Osteocyte (in vitro differentiated cells): ENCODE measurements at regions not wholly inside any gene's neighbourhood (a gene's known extent, or its start where the extent isn't known, plus 50 kb on each side); places are given as distances from the start of the nearest gene placed in this dataset.

ENCODE experiments used
- DNase-seq: peaks from one replicate; pipeline ENCODE4 v3.0.0; 2021; ENCODE audit warnings: mixed read lengths; ENCODE audit not compliant: unreplicated experiment; ENCODE audit errors: extremely low spot score
- H3K27ac Mint-ChIP-seq: one replicate; pipeline ENCODE4 v1.8.0; 2021; ENCODE audit warnings: mild to moderate bottlenecking, mixed read lengths; ENCODE audit not compliant: unreplicated experiment
- H3K27me3 Mint-ChIP-seq: one replicate; pipeline ENCODE4 v1.8.0; 2021; ENCODE audit warnings: mixed read lengths; ENCODE audit not compliant: unreplicated experiment
- H3K36me3 Mint-ChIP-seq: one replicate; pipeline ENCODE4 v1.8.0; 2021; ENCODE audit warnings: mixed read lengths; ENCODE audit not compliant: unreplicated experiment
- H3K4me1 Mint-ChIP-seq: one replicate; pipeline ENCODE4 v1.8.0; 2021; ENCODE audit warnings: mixed read lengths; ENCODE audit not compliant: unreplicated experiment
- H3K4me3 Mint-ChIP-seq: one replicate; pipeline ENCODE4 v1.8.0; 2021; ENCODE audit warnings: mild to moderate bottlenecking, moderate library complexity, mixed read lengths; ENCODE audit not compliant: unreplicated experiment
- H3K9me3 Mint-ChIP-seq: one replicate; pipeline ENCODE4 v1.8.0; 2021; ENCODE audit warnings: mixed read lengths; ENCODE audit not compliant: unreplicated experiment
- TF ChIP-seq, protein P1 (sequence below): fragments of 200-600 bp; sonication (generic); IDR thresholded peaks from 2 replicates; pipeline ENCODE4 v1.5.0; 2021; ENCODE audit warnings: antibody characterized with exemption, mild to moderate bottlenecking, moderate library complexity

GRCh38 chr4:163600727-163601126 is 106.2 kb downstream of the TMA16 start:
- Mint-ChIP-seq H3K9me3 (no peaks in the 10 kb centered on the region), H3K4me3 (no peak overlapping the region), H3K27ac (no peak overlapping the region), H3K4me1 (no peaks in the 10 kb centered on the region), H3K27me3 (peaks cover 8% of the 10 kb centered on the region), H3K36me3 (no peaks in the 10 kb centered on the region)
- DNase-seq, result no peak
- TF ChIP-seq, protein P1, sequence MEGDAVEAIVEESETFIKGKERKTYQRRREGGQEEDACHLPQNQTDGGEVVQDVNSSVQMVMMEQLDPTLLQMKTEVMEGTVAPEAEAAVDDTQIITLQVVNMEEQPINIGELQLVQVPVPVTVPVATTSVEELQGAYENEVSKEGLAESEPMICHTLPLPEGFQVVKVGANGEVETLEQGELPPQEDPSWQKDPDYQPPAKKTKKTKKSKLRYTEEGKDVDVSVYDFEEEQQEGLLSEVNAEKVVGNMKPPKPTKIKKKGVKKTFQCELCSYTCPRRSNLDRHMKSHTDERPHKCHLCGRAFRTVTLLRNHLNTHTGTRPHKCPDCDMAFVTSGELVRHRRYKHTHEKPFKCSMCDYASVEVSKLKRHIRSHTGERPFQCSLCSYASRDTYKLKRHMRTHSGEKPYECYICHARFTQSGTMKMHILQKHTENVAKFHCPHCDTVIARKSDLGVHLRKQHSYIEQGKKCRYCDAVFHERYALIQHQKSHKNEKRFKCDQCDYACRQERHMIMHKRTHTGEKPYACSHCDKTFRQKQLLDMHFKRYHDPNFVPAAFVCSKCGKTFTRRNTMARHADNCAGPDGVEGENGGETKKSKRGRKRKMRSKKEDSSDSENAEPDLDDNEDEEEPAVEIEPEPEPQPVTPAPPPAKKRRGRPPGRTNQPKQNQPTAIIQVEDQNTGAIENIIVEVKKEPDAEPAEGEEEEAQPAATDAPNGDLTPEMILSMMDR, result no peak

DNA sequence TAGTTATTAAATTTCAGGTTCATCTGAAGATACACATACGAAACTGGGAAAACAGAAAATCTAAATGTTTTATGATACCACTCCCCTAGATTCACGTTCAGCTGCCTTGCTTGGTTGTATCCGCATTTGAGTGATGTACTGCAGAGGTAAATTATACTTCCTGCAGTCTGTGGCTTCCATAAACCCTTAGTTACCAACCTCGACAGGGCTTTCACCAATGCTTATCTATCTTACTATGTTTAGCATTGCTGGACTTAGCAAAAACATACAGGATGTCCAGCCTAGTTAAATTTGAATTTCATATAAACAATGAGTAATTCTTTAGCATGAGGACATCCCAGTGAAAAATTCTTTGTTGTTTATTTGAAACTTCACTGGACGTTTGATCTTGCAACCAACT is 108.8 kb downstream of the TMA16 start:
- no peak for DNase-seq
- TF ChIP-seq, protein P1, result no peak
- no peaks in the 10 kb centered on the region for H3K36me3 Mint-ChIP-seq
- no peak overlapping the region for H3K4me3 Mint-ChIP-seq
- peaks cover 11% of the 10 kb centered on the region for H3K27me3 Mint-ChIP-seq
- H3K9me3 Mint-ChIP-seq, result no peaks in the 10 kb centered on the region
- no peak overlapping the region for H3K27ac Mint-ChIP-seq
- no peaks in the 10 kb centered on the region for H3K4me1 Mint-ChIP-seq

- no peak for DNase-seq
- Mint-ChIP-seq H3K4me3 (no peak overlapping the region), H3K27ac (no peak overlapping the region), H3K4me1 (no peaks in the 10 kb centered on the region), H3K9me3 (no peaks in the 10 kb centered on the region), H3K27me3 (peaks cover 18% of the 10 kb centered on the region), H3K36me3 (no peaks in the 10 kb centered on the region)
- TF ChIP-seq, protein P1, result no peak
Measured at GRCh38 chr4:163606896-163607691, 112.6 kb downstream of the TMA16 start.

DNA sequence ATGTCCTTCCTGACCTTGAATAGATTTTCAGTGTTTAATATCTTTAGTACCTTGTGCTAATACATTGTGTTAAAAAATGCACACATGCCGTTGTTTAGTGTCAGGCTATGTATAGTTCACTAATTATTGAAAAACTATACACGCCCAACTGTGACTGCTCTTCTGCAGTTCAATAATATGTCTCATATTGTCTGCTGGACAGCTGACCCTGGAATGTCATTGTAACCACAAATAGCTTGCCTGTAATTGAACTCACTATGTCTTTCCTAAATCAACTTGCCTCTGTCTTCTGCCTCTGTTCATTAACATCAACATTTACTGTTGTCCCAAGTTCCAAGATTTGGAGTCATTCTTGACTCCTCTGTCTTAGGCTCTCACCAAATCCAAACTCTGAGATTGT is 114.5 kb downstream of the TMA16 start:
- peaks cover 16% of the 10 kb centered on the region for H3K27me3 Mint-ChIP-seq
- DNase-seq, result no peak
- TF ChIP-seq, protein P1, result no peak
- H3K4me1 Mint-ChIP-seq, result no peaks in the 10 kb centered on the region
- H3K27ac Mint-ChIP-seq, result no peak overlapping the region
- H3K4me3 Mint-ChIP-seq, result no peak overlapping the region
- no peaks in the 10 kb centered on the region for H3K36me3 Mint-ChIP-seq
- no peaks in the 10 kb centered on the region for H3K9me3 Mint-ChIP-seq

DNA sequence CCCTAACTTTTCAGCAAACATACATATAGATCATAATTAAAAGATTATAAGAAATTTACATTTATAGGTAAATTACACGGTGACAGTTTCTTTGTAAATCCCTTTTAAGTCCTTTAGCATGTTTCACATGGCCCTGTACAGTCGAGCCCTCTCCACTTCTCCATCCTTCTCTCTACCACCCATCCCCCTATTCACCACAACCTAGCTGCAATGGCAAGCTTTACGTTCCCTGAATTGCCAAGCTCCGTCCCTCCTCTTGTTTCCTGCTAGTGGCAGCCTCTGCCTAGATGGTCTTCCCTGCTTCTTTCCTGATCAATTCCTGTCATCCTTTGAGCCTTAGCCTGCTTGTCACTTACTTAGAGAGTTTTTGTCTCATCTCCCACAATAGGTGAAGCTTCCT is 116.2 kb downstream of the TMA16 start:
- Mint-ChIP-seq H3K9me3 (no peaks in the 10 kb centered on the region), H3K36me3 (no peaks in the 10 kb centered on the region)
- no peak for DNase-seq

More for the DNA sequence above, 116.2 kb downstream of the TMA16 start:
- Mint-ChIP-seq H3K27me3 (peaks cover 20% of the 10 kb centered on the region), H3K4me1 (no peaks in the 10 kb centered on the region), H3K27ac (no peak overlapping the region), H3K4me3 (no peak overlapping the region)
- TF ChIP-seq, protein P1, result no peak
